Effector memory CD4-positive, alpha-beta T cell (primary cell): ENCODE measurements at regions not wholly inside any gene's neighbourhood (a gene's known extent, or its start where the extent isn't known, plus 50 kb on each side); places are given as distances from the start of the nearest gene placed in this dataset.
"Not testable (repeated sequence)": the region's sequence is repeated elsewhere in the genome, so short reads cannot be mapped to it uniquely, and the experiment has no call there.

ENCODE experiments used
- DNase-seq, 3 donors: peaks; one replicate each; pipeline ENCODE4 v3.0.0-alpha.2; 2020
- H3K27ac ChIP-seq: 2 replicates; pipeline ENCODE4 v1.7.0; 2013; ENCODE audit warnings: mild to moderate bottlenecking, low read length, moderate library complexity; ENCODE audit not compliant: insufficient read depth, poor library complexity, severe bottlenecking
- H3K27me3 ChIP-seq: replicated peaks from 2 replicates; pipeline ENCODE4 v1.7.0; 2013; ENCODE audit warnings: mild to moderate bottlenecking, low read length; ENCODE audit not compliant: insufficient read depth, control insufficient read depth, poor library complexity, severe bottlenecking
- H3K36me3 ChIP-seq: 2 replicates; pipeline ENCODE4 v1.7.0; 2013; ENCODE audit warnings: mild to moderate bottlenecking, low read length, moderate library complexity; ENCODE audit not compliant: control insufficient read depth, insufficient read depth
- H3K4me1 ChIP-seq: 2 replicates; pipeline ENCODE4 v1.7.0; 2013; ENCODE audit warnings: low read length, mild to moderate bottlenecking; ENCODE audit not compliant: control insufficient read depth, insufficient read depth, poor library complexity, severe bottlenecking
- H3K4me3 ChIP-seq: 2 replicates; pipeline ENCODE4 v1.7.0; 2013; ENCODE audit warnings: low read length, low read depth, mild to moderate bottlenecking; ENCODE audit not compliant: insufficient read depth, poor library complexity, severe bottlenecking
- H3K9me3 ChIP-seq: 2 replicates; pipeline ENCODE4 v1.7.0; 2013; ENCODE audit warnings: mild to moderate bottlenecking, low read length, moderate library complexity; ENCODE audit not compliant: control insufficient read depth

- Histone ChIP-seq H3K36me3 (no peaks in the 10 kb centered on the region), H3K4me1 (no peaks in the 10 kb centered on the region), H3K4me3 (no peak overlapping the region), H3K27me3 (no peaks in the 10 kb centered on the region), H3K27ac (no peak overlapping the region), H3K9me3 (no peaks in the 10 kb centered on the region)
- DNase-seq: no peak
Measured at GRCh38 chr2:83273322-83273721, 1185.8 kb downstream of the SUCLG1 start.

- DNase-seq: no peak
- Histone ChIP-seq H3K27me3 (no peaks in the 10 kb centered on the region), H3K9me3 (no peaks in the 10 kb centered on the region), H3K36me3 (no peaks in the 10 kb centered on the region), H3K4me1 (no peaks in the 10 kb centered on the region), H3K4me3 (no peak overlapping the region), H3K27ac (no peak overlapping the region)
Measured at GRCh38 chr2:83261591-83262136, 1197.4 kb downstream of the SUCLG1 start.

GRCh38 chr2:83253848-83254247, 1205.2 kb downstream of the SUCLG1 start:
- no peak overlapping the region for H3K4me3 ChIP-seq
- DNase-seq: no peak
- H3K9me3 ChIP-seq: no peaks in the 10 kb centered on the region
- H3K27me3 ChIP-seq: no peaks in the 10 kb centered on the region
- H3K27ac ChIP-seq: no peak overlapping the region
- no peaks in the 10 kb centered on the region for H3K36me3 ChIP-seq
- H3K4me1 ChIP-seq: no peaks in the 10 kb centered on the region

GRCh38 chr2:83251321-83251872, 1207.7 kb downstream of the SUCLG1 start:
- no peaks in the 10 kb centered on the region for H3K36me3 ChIP-seq
- no peak overlapping the region for H3K4me3 ChIP-seq
- no peak for DNase-seq
- no peaks in the 10 kb centered on the region for H3K27me3 ChIP-seq
- H3K27ac ChIP-seq: no peak overlapping the region
- no peaks in the 10 kb centered on the region for H3K9me3 ChIP-seq
- H3K4me1 ChIP-seq: no peaks in the 10 kb centered on the region

DNA sequence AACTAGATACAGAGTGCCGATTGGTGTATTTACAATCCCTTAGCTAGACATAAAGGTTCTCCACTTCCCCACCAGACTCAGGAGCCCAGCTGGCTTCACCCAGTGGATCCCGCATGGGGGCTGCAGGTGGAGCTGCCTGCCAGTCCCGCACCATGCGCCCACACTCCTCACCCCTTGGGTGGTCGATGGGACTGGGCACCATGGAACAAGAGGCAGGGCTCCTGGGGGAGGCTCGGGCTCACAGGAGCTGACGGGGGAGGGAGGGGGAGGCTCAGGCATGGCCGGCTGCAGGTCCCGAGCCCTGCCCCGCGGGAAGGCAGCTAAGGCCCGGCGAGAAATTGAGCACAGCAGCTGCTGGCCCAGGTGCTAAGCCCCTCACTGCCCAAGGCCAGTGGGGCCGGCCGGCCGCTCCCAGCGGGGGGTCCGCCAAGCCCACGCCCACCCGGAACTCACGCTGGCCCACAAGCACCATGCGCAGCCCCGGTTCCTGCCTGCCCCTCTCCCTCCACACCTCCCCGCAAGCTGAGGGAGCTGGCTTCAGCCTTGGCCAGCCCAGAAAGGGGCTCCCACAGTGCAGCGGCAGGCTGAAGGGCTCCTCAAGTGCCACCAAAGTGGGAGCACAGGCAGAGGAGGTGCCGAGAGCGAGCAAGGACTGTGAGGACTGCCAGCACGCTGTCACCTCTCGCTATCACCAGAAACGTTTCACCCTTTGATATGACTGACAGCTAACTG, 1213.1 kb downstream of the SUCLG1 start:
- H3K4me3 ChIP-seq, H3K36me3 ChIP-seq, H3K27ac ChIP-seq, H3K9me3 ChIP-seq, H3K27me3 ChIP-seq, DNase-seq, H3K4me1 ChIP-seq: not testable (repeated sequence)

DNA sequence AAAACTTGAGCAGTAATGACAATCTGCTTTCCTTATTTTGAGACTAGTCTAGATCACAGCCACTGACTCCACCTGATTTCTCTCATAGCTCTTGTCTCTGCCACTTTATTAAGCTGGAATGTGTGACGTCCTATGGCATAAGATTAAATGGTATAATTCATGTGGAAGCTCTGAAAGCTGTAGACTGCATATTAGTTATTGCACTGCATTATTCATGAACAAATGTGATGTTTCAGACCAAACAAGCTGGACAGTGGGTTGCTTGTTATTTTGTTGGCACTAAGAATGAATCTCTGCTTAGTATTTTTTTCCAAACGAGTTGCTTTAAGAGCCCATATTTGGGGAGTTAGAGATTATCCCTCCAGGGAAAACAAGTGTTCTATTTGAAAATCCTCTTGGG, 1218.5 kb downstream of the SUCLG1 start:
- no peaks in the 10 kb centered on the region for H3K36me3 ChIP-seq
- no peak for DNase-seq
- no peaks in the 10 kb centered on the region for H3K9me3 ChIP-seq
- no peak overlapping the region for H3K4me3 ChIP-seq
- H3K4me1 ChIP-seq: no peaks in the 10 kb centered on the region
- H3K27me3 ChIP-seq: no peaks in the 10 kb centered on the region
- H3K27ac ChIP-seq: no peak overlapping the region

DNA sequence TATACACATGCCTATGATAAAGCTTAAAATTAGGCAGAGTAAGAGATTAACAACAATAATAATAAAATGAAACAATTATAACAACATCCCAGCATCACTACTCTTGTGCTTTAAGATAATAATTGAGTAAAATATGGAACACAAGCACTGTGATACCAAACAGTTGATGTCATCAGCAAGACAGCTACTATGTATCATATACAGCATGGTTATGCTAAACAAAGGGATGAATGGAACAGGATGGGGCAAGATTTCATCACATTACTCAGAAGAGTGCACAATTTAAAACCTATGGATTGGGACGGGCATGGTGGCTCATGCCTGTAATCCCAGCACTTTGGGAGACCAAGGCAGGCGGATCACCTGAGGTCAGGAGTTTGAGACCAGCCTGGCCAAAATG, 1221.0 kb downstream of the SUCLG1 start:
- DNase-seq: no peak
- Histone ChIP-seq H3K4me1 (no peaks in the 10 kb centered on the region), H3K27ac (no peak overlapping the region), H3K27me3 (no peaks in the 10 kb centered on the region), H3K36me3 (no peaks in the 10 kb centered on the region), H3K9me3 (no peaks in the 10 kb centered on the region), H3K4me3 (no peak overlapping the region)

GRCh38 chr2:83234246-83234645, 1224.8 kb downstream of the SUCLG1 start:
- H3K9me3 ChIP-seq: no peaks in the 10 kb centered on the region
- H3K4me3 ChIP-seq: no peak overlapping the region
- no peak for DNase-seq
- H3K27ac ChIP-seq: no peak overlapping the region
- no peaks in the 10 kb centered on the region for H3K36me3 ChIP-seq
- no peaks in the 10 kb centered on the region for H3K4me1 ChIP-seq
- no peaks in the 10 kb centered on the region for H3K27me3 ChIP-seq

DNA sequence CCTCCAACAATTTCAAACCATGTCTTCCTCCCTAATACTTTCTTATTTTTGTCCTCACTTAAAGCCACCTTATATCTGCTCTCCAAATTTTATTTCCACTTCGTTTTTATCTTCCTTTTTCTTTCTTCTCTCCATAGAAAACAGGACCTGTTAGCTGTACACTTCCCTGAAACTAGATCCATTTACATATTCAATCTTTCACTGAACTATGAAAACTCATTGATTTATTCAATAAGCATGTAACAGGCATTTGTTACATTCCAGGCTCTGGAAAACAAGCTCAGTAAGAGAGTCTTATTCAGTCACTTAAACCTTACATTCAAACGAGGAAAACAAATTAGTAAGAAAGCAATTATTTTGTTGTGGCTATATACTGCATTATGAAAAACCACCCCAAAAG, 1225.3 kb downstream of the SUCLG1 start:
- DNase-seq: no peak
- H3K27ac ChIP-seq: no peak overlapping the region
- H3K36me3 ChIP-seq: no peaks in the 10 kb centered on the region
- H3K4me1 ChIP-seq: no peaks in the 10 kb centered on the region
- H3K4me3 ChIP-seq: no peak overlapping the region
- no peaks in the 10 kb centered on the region for H3K9me3 ChIP-seq
- H3K27me3 ChIP-seq: no peaks in the 10 kb centered on the region

DNA sequence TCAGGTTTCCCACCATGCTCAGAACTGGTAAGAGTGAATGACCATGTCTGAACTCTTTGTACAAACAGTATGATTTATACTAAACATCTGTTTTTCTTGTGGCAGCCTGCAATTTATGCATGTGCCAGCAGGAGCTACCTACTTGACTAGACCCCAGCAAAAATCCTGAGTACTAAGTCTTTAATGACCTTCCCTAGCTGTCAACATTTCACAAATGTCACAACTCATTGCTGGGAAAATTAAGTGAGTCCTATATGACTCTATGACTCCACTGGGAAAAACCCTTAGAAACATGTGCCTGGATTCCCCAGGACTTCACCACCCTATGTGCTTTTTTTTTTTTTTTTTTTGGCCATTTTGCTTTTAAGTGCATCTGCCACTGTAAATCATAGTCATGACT, 1225.8 kb downstream of the SUCLG1 start:
- Histone ChIP-seq H3K27ac (no peak overlapping the region), H3K27me3 (no peaks in the 10 kb centered on the region), H3K9me3 (no peaks in the 10 kb centered on the region), H3K4me3 (no peak overlapping the region), H3K4me1 (no peaks in the 10 kb centered on the region), H3K36me3 (no peaks in the 10 kb centered on the region)
- DNase-seq: no peak
